ENCODE measurements at regions not wholly inside any gene's neighbourhood (a gene's known extent, or its start where the extent isn't known, plus 50 kb on each side); places are given as distances from the start of the nearest gene placed in this dataset.

DNA sequence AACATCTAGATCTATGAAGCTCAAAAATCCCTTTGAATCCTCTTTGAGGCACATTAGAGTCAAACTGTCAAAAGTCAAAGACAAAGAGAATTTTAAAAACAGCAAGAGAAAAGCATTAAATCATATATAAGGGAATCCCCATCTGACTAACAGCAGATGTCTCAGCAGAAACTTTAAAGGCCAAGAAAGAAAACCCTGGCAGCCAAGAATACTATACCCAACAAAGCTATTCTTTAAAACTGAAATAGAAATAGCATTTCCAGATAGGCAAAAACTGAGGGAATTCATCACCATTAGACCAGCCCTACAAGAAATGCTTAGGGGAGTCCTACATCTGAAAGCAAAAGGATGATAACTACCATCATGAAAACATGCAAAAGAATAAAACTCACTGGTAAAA, 211.2 kb upstream of the PDZRN3 start (continued):
- TF ChIP-seq ZNF317 (CRISPR knock-in tag; IDR thresholded peaks at IDR 0.05; ENCODE audit: borderline replicate concordance, low read depth) (no peak), RORB (CRISPR knock-in tag; IDR thresholded peaks at IDR 0.05) (no peak), ZNF121 (CRISPR knock-in tag; IDR thresholded peaks at IDR 0.05) (no peak)
- TF ChIP-seq, protein P1, sequence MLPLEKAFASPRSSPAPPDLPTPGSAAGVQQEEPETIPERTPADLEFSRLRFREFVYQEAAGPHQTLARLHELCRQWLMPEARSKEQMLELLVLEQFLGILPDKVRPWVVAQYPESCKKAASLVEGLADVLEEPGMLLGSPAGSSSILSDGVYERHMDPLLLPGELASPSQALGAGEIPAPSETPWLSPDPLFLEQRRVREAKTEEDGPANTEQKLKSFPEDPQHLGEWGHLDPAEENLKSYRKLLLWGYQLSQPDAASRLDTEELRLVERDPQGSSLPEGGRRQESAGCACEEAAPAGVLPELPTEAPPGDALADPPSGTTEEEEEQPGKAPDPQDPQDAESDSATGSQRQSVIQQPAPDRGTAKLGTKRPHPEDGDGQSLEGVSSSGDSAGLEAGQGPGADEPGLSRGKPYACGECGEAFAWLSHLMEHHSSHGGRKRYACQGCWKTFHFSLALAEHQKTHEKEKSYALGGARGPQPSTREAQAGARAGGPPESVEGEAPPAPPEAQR (CRISPR knock-in tag; IDR thresholded peaks at IDR 0.05): no peak
- TF ChIP-seq, protein P2, sequence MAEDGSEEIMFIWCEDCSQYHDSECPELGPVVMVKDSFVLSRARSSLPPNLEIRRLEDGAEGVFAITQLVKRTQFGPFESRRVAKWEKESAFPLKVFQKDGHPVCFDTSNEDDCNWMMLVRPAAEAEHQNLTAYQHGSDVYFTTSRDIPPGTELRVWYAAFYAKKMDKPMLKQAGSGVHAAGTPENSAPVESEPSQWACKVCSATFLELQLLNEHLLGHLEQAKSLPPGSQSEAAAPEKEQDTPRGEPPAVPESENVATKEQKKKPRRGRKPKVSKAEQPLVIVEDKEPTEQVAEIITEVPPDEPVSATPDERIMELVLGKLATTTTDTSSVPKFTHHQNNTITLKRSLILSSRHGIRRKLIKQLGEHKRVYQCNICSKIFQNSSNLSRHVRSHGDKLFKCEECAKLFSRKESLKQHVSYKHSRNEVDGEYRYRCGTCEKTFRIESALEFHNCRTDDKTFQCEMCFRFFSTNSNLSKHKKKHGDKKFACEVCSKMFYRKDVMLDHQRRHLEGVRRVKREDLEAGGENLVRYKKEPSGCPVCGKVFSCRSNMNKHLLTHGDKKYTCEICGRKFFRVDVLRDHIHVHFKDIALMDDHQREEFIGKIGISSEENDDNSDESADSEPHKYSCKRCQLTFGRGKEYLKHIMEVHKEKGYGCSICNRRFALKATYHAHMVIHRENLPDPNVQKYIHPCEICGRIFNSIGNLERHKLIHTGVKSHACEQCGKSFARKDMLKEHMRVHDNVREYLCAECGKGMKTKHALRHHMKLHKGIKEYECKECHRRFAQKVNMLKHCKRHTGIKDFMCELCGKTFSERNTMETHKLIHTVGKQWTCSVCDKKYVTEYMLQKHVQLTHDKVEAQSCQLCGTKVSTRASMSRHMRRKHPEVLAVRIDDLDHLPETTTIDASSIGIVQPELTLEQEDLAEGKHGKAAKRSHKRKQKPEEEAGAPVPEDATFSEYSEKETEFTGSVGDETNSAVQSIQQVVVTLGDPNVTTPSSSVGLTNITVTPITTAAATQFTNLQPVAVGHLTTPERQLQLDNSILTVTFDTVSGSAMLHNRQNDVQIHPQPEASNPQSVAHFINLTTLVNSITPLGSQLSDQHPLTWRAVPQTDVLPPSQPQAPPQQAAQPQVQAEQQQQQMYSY (CRISPR knock-in tag; IDR thresholded peaks at IDR 0.05): no peak

DNA sequence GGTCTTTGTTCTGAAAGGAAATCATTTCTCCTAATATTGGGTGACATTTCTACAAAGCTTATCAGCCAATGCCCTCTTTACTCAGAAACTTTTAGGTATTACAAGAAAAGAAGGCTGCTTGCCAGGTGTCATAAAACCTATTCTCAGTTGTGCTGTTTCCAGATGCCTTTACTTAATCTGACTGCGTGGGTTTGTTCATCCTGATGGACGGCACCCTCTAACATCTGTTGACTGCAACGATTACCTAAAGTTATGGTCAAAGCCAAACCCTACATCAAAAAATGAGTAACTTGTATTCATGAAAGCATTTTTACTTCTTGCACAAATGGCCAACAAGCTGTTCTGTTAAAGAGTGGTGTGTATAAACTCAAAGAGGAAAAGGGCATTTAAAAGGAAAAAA, 207.7 kb upstream of the PDZRN3 start:
- H3K4me3 Mint-ChIP-seq: no peak overlapping the region
- ChIA-PET CTCF (interaction anchor here (0.6 kb wide), 1 partner anchor 642 kb away, joined by 4 read pairs; no protein-coding TSS in a partner anchor), POLR2A (no interaction called here)

DNA sequence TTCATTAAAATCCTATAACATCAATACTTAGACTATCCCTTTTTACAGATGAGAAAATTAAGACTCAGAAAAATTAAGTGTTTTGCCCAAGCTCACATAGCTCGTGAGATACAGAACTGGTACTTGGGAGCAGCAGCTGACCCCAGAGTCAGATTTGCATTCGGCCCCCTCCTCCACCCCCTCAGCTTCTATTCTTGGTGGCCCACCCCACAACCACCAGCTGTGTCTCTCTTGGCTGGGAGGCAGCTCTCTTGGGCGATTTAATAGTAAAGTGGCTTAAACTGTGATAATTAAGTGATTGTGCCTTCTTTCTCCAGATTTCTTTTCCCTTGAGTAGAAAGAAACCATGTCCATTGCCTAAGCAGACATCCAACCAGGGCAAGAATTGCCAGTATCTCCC, 203.6 kb upstream of the PDZRN3 start:
- H3K9me3 Mint-ChIP-seq: peaks cover 4% of the 10 kb centered on the region; the same call in 1 of the 2 replicates
- H3K4me1 Mint-ChIP-seq: no peaks in the 10 kb centered on the region
- TF ChIP-seq NFE2L1 (CRISPR knock-in tag; IDR thresholded peaks at IDR 0.05) (no peak), ZNF138 (CRISPR knock-in tag; conservative IDR thresholded peaks at IDR 0.05) (no peak), ZBTB21 (CRISPR knock-in tag; IDR thresholded peaks at IDR 0.05; ENCODE audit: borderline replicate concordance) (no peak)
- no peak overlapping the region for H3K4me3 Mint-ChIP-seq
- DNase-seq (ENCODE audit: low spot score): no peak
- no peaks in the 10 kb centered on the region; the same call in 1 of the 2 replicates for H3K36me3 Mint-ChIP-seq
- no peak for ATAC-seq
- H3K27ac Mint-ChIP-seq: no peak overlapping the region
- POLR2A ChIA-PET: no interaction called here
- no peaks in the 10 kb centered on the region for H3K27me3 Mint-ChIP-seq (ENCODE audit: low read depth)
- CTCF ChIA-PET: no interaction called here

More for the DNA sequence above, 207.7 kb upstream of the PDZRN3 start:
- TF ChIP-seq EMX1 (CRISPR knock-in tag; IDR thresholded peaks at IDR 0.05) (no peak), PRRX2 (CRISPR knock-in tag; IDR thresholded peaks at IDR 0.05) (no peak), GRHL2 (CRISPR knock-in tag; IDR thresholded peaks at IDR 0.05; ENCODE audit: insufficient replicate concordance, severe bottlenecking) (no peak), ZNF121 (CRISPR knock-in tag; IDR thresholded peaks at IDR 0.05) (no peak), ZNF138 (CRISPR knock-in tag; conservative IDR thresholded peaks at IDR 0.05) (no peak), SMAD3 (CRISPR knock-in tag; IDR thresholded peaks at IDR 0.05; ENCODE audit: borderline replicate concordance) (no peak), NR2C2 (CRISPR knock-in tag; IDR thresholded peaks at IDR 0.05) (no peak), NR1H2 (CRISPR knock-in tag; IDR thresholded peaks at IDR 0.05) (no peak), CREB1 (CRISPR knock-in tag; IDR thresholded peaks at IDR 0.05) (no peak)
- TF ChIP-seq, protein P3, sequence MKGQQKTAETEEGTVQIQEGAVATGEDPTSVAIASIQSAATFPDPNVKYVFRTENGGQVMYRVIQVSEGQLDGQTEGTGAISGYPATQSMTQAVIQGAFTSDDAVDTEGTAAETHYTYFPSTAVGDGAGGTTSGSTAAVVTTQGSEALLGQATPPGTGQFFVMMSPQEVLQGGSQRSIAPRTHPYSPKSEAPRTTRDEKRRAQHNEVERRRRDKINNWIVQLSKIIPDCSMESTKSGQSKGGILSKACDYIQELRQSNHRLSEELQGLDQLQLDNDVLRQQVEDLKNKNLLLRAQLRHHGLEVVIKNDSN (CRISPR knock-in tag; IDR thresholded peaks at IDR 0.05): no peak
- TF ChIP-seq, protein P4, sequence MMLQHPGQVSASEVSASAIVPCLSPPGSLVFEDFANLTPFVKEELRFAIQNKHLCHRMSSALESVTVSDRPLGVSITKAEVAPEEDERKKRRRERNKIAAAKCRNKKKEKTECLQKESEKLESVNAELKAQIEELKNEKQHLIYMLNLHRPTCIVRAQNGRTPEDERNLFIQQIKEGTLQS (CRISPR knock-in tag; conservative IDR thresholded peaks at IDR 0.05): no peak
- TF ChIP-seq, protein P5, sequence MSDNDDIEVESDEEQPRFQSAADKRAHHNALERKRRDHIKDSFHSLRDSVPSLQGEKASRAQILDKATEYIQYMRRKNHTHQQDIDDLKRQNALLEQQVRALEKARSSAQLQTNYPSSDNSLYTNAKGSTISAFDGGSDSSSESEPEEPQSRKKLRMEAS (CRISPR knock-in tag; IDR thresholded peaks at IDR 0.05): no peak
- no peak overlapping the region for H3K27ac Mint-ChIP-seq
- no peaks in the 10 kb centered on the region for H3K4me1 Mint-ChIP-seq
- H3K27me3 Mint-ChIP-seq (ENCODE audit: low read depth): no peaks in the 10 kb centered on the region; the same call in 1 of the 2 replicates
- H3K9me3 Mint-ChIP-seq: peaks cover 32% of the 10 kb centered on the region
- ATAC-seq (no peak), DNase-seq (ENCODE audit: low spot score) (no peak)
- H3K36me3 Mint-ChIP-seq: peaks cover 10% of the 10 kb centered on the region
